ENCODE measurements at regions not wholly inside any gene's neighbourhood (a gene's known extent, or its start where the extent isn't known, plus 50 kb on each side); places are given as distances from the start of the nearest gene placed in this dataset.
A peak's percentile ranks its signal among the peaks of the same experiment; 100 is the strongest.

DNA sequence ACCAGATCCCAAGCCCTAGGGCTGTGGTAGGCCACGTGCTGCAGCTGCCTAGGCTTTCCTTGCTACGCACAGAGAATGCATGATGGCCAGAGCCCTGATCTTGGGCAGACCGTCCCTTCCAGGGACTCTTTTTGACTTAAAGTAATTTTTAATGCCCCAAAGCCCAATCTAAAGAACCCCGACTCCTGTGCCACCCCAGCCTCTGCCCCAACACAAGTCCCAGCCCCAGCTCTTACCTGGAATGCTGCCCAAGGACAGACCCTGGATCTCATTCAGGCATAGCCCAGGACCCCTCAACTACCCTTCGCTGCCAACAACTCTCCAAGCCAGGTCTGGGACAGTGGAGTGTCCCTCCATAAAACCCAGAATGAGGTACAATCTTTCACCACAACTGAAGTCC, 211.7 kb upstream of the B3GAT1 start:
- WGBS, 2 donors (ENCODE audit: low coverage in 1 of 2) = 50 to 100% methylated on average over 1 to 3 of the region's 5 CpGs
- Histone ChIP-seq H3K27ac (no peak overlapping the region), H3K27me3 (peaks cover 9% of the 10 kb centered on the region), H3K9me3 (no peaks in the 10 kb centered on the region), H3K36me3 (no peaks in the 10 kb centered on the region), H3K4me1 (no peaks in the 10 kb centered on the region), H3K4me3 (no peak overlapping the region)
- no peak for ATAC-seq
- TF ChIP-seq, protein P1, sequence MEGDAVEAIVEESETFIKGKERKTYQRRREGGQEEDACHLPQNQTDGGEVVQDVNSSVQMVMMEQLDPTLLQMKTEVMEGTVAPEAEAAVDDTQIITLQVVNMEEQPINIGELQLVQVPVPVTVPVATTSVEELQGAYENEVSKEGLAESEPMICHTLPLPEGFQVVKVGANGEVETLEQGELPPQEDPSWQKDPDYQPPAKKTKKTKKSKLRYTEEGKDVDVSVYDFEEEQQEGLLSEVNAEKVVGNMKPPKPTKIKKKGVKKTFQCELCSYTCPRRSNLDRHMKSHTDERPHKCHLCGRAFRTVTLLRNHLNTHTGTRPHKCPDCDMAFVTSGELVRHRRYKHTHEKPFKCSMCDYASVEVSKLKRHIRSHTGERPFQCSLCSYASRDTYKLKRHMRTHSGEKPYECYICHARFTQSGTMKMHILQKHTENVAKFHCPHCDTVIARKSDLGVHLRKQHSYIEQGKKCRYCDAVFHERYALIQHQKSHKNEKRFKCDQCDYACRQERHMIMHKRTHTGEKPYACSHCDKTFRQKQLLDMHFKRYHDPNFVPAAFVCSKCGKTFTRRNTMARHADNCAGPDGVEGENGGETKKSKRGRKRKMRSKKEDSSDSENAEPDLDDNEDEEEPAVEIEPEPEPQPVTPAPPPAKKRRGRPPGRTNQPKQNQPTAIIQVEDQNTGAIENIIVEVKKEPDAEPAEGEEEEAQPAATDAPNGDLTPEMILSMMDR (IDR thresholded peaks at IDR 0.05) = no peak
- TF ChIP-seq EP300 (IDR thresholded peaks at IDR 0.05) (no peak), POLR2AphosphoS5 (IDR thresholded peaks at IDR 0.05) (no peak), POLR2A (IDR thresholded peaks at IDR 0.05) (no peak)

DNA sequence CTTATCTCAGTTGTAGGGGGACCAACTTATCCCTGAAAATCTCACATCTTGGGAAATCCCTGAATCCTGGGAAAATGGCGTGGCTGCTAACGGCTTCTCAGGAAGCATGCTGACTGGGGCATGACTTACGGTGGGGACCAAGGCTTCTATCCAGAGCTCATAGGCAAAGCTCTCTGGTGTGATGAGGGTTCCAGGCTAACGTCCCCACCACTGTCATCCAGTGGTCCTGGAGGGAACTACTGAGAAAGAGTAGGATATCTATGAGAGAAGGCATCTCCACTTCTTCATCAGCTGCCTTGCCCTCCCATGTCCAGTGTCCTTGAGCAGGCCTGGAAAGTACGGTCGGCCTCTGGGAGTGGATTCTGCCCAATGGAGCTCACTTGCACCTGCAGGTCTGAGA, 210.4 kb upstream of the B3GAT1 start:
- no peaks in the 10 kb centered on the region for H3K36me3 ChIP-seq
- no peaks in the 10 kb centered on the region for H3K4me1 ChIP-seq
- peaks cover 9% of the 10 kb centered on the region for H3K27me3 ChIP-seq
- WGBS, 2 donors (ENCODE audit: low coverage in 1 of 2) = 75% methylated on average over 4 of the region's 6 CpGs; no CpG with 5 or more reads in 1 of the 2 donors
- H3K27ac ChIP-seq = no peak overlapping the region
- no peak for ATAC-seq
- no peaks in the 10 kb centered on the region for H3K9me3 ChIP-seq
- no peak overlapping the region for H3K4me3 ChIP-seq
- TF ChIP-seq EP300 (IDR thresholded peaks at IDR 0.05) (no peak), POLR2A (IDR thresholded peaks at IDR 0.05) (no peak), POLR2AphosphoS5 (IDR thresholded peaks at IDR 0.05) (no peak)
- TF ChIP-seq, protein P1 (IDR thresholded peaks at IDR 0.05) = no peak

DNA sequence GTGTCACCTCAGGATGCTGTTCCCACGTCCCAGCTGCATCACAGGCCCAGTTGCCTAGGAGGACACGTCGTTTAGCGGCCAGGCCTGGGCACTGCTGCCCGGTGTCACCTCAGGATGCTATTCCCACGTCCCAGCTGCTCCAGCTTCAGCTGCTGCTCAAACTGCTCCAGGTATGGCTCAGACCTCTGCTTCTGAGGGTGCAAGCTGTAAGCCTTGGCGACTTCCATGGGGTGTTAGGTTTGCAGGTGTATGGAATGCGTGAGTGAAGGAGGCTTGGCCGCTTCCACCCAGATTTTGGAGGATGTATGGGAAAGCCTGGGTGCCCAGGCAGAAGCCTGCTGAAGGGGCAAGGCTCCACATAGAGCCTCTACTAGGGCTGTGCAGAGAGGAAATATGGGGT, 205.3 kb upstream of the B3GAT1 start:
- Histone ChIP-seq H3K36me3 (no peaks in the 10 kb centered on the region), H3K4me1 (no peaks in the 10 kb centered on the region), H3K27ac (no peak overlapping the region), H3K9me3 (no peaks in the 10 kb centered on the region), H3K27me3 (peaks cover 4% of the 10 kb centered on the region), H3K4me3 (no peak overlapping the region)
- WGBS, 2 donors (ENCODE audit: low coverage in 1 of 2) = 89% methylated on average over 7 of the region's 9 CpGs; no CpG with 5 or more reads in 1 of the 2 donors
- no peak for ATAC-seq
- TF ChIP-seq POLR2AphosphoS5 (IDR thresholded peaks at IDR 0.05) = no peak

DNA sequence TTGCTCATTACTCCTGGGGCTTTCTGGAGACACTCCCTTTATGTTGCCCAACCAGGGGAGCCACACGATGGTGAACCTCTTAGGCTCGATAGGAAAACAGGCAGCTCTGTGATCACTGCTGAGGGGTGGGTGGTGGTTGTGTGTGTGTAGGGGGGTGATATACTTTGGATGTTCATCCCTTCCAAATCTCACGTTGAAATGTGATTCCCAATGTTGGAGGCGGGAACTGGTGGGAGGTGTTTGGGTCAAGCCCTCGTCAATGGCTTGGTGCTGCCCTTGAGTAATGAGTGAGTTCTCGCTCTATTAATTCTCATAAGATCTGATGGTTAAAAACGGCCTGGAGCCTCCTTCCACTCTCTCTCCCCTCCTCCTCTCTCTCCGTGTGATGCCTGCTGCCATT, 204.0 kb upstream of the B3GAT1 start:
- Histone ChIP-seq H3K27ac (no peak overlapping the region), H3K27me3 (peaks cover 12% of the 10 kb centered on the region), H3K9me3 (no peaks in the 10 kb centered on the region), H3K4me3 (no peak overlapping the region), H3K36me3 (no peaks in the 10 kb centered on the region), H3K4me1 (no peaks in the 10 kb centered on the region)
- TF ChIP-seq EP300 (IDR thresholded peaks at IDR 0.05) (no peak), POLR2A (IDR thresholded peaks at IDR 0.05) (no peak), POLR2AphosphoS5 (IDR thresholded peaks at IDR 0.05) (no peak)
- TF ChIP-seq, protein P1 (IDR thresholded peaks at IDR 0.05) = no peak
- WGBS, 2 donors (ENCODE audit: low coverage in 1 of 2) = 74 to 85% methylated on average over 3 to 4 of the region's 8 CpGs
- no peak for ATAC-seq

DNA sequence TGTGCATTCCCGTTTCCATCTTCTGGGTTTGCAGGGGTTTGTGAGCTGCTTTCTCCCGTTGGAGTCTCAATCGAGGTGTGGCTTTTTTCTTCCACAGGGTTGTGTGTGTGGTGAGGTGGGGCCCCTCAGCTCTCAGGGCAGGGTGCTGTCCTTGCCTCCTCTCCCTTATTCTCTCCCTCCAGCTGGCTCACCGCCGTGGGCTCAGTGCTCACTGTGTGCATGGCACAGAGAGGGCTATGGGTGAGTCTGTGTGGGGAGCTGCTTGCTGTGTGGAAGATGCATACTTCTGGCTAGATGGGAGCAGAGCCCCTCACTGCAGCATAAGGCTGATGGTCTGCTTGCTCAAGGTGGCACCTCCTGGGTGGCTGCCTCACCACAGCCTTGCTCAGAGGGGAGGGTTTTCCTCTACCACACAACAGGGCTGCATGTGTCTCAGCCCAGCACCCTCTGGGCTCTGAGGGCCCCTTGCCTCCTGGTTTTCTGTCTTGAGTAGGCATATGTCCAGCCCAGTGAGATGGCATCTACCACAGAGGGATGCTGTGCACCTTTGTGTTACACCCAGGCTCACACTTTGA, 203.1 kb upstream of the B3GAT1 start:
- H3K9me3 ChIP-seq = no peaks in the 10 kb centered on the region
- H3K27me3 ChIP-seq = peaks cover 12% of the 10 kb centered on the region
- 68 to 74% methylated on average over 3 of the region's 5 CpGs for WGBS, 2 donors (ENCODE audit: low coverage in 1 of 2)
- H3K4me1 ChIP-seq = no peaks in the 10 kb centered on the region
- no peaks in the 10 kb centered on the region for H3K36me3 ChIP-seq
- H3K27ac ChIP-seq = no peak overlapping the region
- H3K4me3 ChIP-seq = no peak overlapping the region
- TF ChIP-seq EP300 (IDR thresholded peaks at IDR 0.05) (no peak), POLR2A (IDR thresholded peaks at IDR 0.05) (no peak), POLR2AphosphoS5 (IDR thresholded peaks at IDR 0.05) (no peak)
- TF ChIP-seq, protein P1 (IDR thresholded peaks at IDR 0.05) = no peak
- ATAC-seq = peak; percentile 19
